Kidney epithelial cell (primary cell): ENCODE measurements at regions not wholly inside any gene's neighbourhood (a gene's known extent, or its start where the extent isn't known, plus 50 kb on each side); places are given as distances from the start of the nearest gene placed in this dataset.

ENCODE experiments used
- DNase-seq: peaks from one replicate; pipeline ENCODE4 v3.0.0-alpha.2; 2010; ENCODE audit warnings: low read depth
- H3K27me3 ChIP-seq: 2 replicates; pipeline ENCODE4 v1.6.0; 2011; ENCODE audit warnings: low read length; ENCODE audit not compliant: control insufficient read depth, insufficient read depth
- H3K36me3 ChIP-seq: 2 replicates; pipeline ENCODE4 v1.5.1; 2011; ENCODE audit warnings: low read length; ENCODE audit not compliant: control insufficient read depth, insufficient read depth
- H3K4me3 ChIP-seq: 2 replicates; pipeline ENCODE4 v1.5.1; 2011; ENCODE audit warnings: low read depth, mild to moderate bottlenecking, control low read depth, low read length
- TF ChIP-seq, protein P1 (sequence below): IDR thresholded peaks from 2 replicates; pipeline ENCODE4 v1.5.1; 2011; ENCODE audit warnings: mild to moderate bottlenecking, moderate library complexity, low read length, control low read depth, inconsistent platforms; ENCODE audit not compliant: insufficient read depth, poor library complexity, severe bottlenecking

DNA sequence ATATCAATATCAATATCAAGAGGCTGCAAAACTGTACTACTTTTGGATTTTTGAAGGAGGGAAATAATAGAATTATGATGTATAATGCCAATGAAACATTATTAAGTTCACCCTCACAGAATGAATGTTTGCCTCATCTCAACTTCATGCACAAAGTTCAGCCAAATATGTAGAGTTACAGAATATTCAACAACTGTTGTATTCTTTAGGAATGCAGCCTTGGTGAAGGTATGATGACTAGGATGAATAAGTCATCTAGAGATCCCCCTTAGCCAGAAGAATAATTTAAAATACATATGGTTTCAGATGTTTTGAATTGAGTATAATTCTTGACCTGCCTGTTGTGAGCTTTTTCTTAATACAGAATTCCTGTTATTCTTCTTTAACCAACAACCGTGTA, 308.3 kb downstream of the COX7C start:
- no peaks in the 10 kb centered on the region for H3K36me3 ChIP-seq
- no peaks in the 10 kb centered on the region for H3K27me3 ChIP-seq
- TF ChIP-seq, protein P1, sequence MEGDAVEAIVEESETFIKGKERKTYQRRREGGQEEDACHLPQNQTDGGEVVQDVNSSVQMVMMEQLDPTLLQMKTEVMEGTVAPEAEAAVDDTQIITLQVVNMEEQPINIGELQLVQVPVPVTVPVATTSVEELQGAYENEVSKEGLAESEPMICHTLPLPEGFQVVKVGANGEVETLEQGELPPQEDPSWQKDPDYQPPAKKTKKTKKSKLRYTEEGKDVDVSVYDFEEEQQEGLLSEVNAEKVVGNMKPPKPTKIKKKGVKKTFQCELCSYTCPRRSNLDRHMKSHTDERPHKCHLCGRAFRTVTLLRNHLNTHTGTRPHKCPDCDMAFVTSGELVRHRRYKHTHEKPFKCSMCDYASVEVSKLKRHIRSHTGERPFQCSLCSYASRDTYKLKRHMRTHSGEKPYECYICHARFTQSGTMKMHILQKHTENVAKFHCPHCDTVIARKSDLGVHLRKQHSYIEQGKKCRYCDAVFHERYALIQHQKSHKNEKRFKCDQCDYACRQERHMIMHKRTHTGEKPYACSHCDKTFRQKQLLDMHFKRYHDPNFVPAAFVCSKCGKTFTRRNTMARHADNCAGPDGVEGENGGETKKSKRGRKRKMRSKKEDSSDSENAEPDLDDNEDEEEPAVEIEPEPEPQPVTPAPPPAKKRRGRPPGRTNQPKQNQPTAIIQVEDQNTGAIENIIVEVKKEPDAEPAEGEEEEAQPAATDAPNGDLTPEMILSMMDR = no peak
- H3K4me3 ChIP-seq = no peak overlapping the region
- no peak for DNase-seq

DNA sequence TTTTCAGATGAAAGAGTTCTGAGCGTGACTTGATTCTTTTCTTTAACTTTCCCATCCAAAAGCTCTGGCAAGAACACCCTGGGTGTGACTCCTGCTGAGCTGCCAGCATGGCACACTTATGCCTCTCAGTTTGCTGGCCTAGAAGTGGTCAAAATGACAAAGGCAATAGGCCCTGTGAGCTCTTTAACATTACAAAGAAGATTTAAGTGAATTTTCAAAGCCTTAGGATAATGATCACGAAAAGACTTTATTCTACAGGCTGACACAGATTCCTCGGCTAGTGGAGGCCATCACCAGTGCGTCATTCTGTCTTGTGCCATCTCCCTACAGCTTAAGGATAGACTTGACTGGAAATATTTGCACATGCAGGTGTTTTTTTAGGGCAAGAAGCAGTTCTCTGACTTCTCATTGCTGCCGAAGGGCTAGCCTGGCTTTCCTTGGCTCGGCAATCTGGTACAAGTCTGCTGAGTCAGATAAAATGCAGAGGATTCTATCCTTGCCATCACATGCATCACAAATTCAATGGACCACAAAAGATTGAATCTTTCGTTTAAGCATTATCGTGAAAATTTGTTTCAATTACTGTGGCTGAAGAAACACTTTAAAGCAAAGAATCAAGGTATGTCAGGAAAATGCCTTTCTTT, 311.5 kb downstream of the COX7C start:
- no peak for DNase-seq
- H3K27me3 ChIP-seq = no peaks in the 10 kb centered on the region
- no peaks in the 10 kb centered on the region for H3K36me3 ChIP-seq
- no peak overlapping the region for H3K4me3 ChIP-seq
- TF ChIP-seq, protein P1 = no peak

DNA sequence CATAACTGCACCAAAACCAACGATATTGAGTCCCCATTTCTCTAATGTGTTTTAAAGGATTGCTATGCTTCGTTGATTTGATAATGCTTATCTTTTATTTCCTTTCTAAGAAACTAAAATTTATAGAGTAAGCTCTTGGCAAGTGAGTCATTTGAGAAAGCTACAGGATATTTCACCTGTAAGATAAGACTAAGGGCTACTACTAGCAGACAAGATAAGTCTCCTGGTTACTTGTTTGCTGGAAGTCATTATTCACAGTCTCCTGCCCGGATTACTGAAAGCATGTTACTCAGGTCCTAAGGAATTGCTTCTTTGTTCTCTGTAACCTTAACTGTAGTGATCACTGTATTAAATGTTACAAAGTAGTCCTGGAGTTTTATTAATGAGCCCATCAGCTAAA, 315.9 kb upstream of the RASA1 start:
- Histone ChIP-seq H3K27me3 (no peaks in the 10 kb centered on the region), H3K36me3 (no peaks in the 10 kb centered on the region)
- DNase-seq = no peak

DNA sequence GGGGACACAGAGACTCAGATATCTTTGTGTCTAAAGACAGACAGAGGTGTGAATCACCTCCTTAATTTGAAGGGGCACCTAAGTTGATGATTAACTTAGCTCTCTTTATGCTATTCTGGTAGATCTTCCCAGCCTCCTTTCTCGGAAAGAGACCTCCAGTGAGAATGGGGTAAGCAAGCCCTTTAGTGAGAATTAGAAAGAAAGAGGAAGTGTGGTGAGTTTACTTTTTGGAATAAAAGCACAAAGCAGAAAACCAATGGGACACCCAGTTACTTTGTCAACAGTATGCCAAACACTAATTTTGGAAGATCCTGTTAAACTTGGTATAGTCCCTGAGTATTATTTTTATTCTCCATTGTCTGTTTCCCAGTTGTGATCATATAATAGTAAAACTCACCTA, 302.8 kb upstream of the RASA1 start:
- no peaks in the 10 kb centered on the region for H3K36me3 ChIP-seq
- H3K27me3 ChIP-seq = no peaks in the 10 kb centered on the region
- H3K4me3 ChIP-seq = no peak overlapping the region
- TF ChIP-seq, protein P1 = no peak
- DNase-seq = no peak

More for the DNA sequence above, 315.9 kb upstream of the RASA1 start:
- no peak overlapping the region for H3K4me3 ChIP-seq
- TF ChIP-seq, protein P1 = no peak

DNA sequence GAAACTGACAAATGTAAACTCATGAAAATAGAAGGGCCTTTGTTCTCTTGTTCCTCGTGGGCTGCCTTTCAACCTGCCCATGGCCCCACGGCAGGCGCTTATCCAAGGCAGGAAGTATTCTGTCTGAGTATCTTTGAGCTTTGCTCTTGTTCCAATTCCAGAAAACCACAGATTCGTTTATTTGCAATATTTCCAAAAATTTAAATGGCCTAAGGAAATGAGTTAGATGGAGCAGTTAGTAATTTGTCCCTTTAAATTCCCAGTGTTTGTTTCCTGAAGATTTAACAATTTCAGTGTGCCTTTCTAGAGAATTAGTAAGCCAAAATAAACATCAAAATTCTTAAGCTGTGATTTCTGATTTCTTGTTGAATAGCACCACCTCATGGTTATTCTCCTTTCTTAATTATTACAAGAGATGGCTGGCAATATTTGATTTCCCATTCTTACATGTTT, 299.4 kb upstream of the RASA1 start:
- H3K36me3 ChIP-seq = no peaks in the 10 kb centered on the region
- no peaks in the 10 kb centered on the region for H3K27me3 ChIP-seq
- DNase-seq = no peak
- no peak overlapping the region for H3K4me3 ChIP-seq
- TF ChIP-seq, protein P1 = peak; percentile 8

DNA sequence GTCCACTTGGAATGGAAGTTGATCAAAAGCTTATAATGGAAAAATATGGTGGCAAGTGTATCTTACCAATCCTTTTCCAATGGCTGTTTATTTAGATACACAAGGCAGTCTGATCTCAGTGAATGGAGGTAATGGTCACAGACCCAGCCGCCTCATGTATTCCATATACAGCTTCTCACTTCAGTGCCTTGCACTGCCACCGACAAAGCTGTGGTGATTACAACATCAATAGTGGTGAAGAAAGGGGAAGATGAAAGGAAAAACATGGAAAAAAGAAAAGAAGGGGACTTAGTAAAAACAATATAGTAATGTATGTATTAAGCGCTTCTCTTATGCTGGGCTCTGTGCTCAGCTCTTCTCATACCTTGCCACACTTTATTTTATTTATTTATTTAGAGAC, 297.3 kb upstream of the RASA1 start:
- H3K4me3 ChIP-seq = no peak overlapping the region
- TF ChIP-seq, protein P1 = no peak

More for the DNA sequence above, 297.3 kb upstream of the RASA1 start:
- no peaks in the 10 kb centered on the region for H3K36me3 ChIP-seq
- H3K27me3 ChIP-seq = no peaks in the 10 kb centered on the region
- DNase-seq = no peak
